Neural crest cell (in vitro differentiated cells): ENCODE measurements at regions not wholly inside any gene's neighbourhood (a gene's known extent, or its start where the extent isn't known, plus 50 kb on each side); places are given as distances from the start of the nearest gene placed in this dataset.

Experiments used
- DNase-seq: peaks from one replicate; pipeline ENCODE4 v3.0.0; 2021; ENCODE audit warnings: low read depth, mixed read lengths, low spot score
- H3K27ac Mint-ChIP-seq: one replicate; pipeline ENCODE4 v1.8.0; 2021; ENCODE audit warnings: mild to moderate bottlenecking, mixed read lengths; ENCODE audit not compliant: unreplicated experiment
- H3K27me3 Mint-ChIP-seq: 2 replicates; pipeline ENCODE4 v1.8.0; 2021; ENCODE audit warnings: low read depth, mild to moderate bottlenecking, mixed read lengths
- H3K36me3 Mint-ChIP-seq: 2 replicates; pipeline ENCODE4 v1.8.0; 2021; ENCODE audit warnings: low read depth, mild to moderate bottlenecking, mixed read lengths
- H3K4me1 Mint-ChIP-seq: 2 replicates; pipeline ENCODE4 v1.8.0; 2021; ENCODE audit warnings: mixed read lengths
- H3K4me3 Mint-ChIP-seq: one replicate; pipeline ENCODE4 v1.8.0; 2021; ENCODE audit warnings: mild to moderate bottlenecking, mixed read lengths
- H3K9me3 Mint-ChIP-seq: 2 replicates; pipeline ENCODE4 v1.8.0; 2021; ENCODE audit warnings: mixed read lengths
- TF ChIP-seq, protein P1 (sequence below): fragments of 200-600 bp; sonication (generic); conservative IDR thresholded peaks from 2 replicates; pipeline ENCODE4 v1.5.0; 2021; ENCODE audit warnings: antibody characterized with exemption, mild to moderate bottlenecking

DNA sequence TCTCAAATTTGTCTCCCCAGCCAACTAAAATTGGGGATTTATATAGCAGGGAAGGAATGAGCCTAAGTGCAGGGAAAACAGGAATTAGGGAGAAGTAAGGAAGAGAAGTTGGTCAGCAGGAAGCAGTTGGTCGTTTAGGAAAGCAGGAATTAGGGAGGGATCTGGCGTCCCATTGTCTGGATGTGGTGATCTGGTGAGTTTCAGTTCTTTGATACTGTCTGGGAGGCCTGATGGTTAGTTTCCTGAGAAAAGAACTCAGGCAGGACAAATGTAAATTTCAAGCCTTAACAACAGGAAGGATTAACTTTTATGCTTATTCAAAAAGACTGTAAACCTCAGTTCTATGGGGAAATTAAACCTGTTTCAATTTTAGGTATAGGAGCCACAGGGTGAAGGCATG is 116.2 kb upstream of the PRL start:
- Mint-ChIP-seq H3K27ac (no peak overlapping the region), H3K4me1 (peaks cover 3% of the 10 kb centered on the region), H3K27me3 (no peaks in the 10 kb centered on the region), H3K36me3 (peaks cover 3% of the 10 kb centered on the region), H3K4me3 (no peak overlapping the region), H3K9me3 (peaks cover 14% of the 10 kb centered on the region)
- DNase-seq: no peak
- TF ChIP-seq, protein P1, sequence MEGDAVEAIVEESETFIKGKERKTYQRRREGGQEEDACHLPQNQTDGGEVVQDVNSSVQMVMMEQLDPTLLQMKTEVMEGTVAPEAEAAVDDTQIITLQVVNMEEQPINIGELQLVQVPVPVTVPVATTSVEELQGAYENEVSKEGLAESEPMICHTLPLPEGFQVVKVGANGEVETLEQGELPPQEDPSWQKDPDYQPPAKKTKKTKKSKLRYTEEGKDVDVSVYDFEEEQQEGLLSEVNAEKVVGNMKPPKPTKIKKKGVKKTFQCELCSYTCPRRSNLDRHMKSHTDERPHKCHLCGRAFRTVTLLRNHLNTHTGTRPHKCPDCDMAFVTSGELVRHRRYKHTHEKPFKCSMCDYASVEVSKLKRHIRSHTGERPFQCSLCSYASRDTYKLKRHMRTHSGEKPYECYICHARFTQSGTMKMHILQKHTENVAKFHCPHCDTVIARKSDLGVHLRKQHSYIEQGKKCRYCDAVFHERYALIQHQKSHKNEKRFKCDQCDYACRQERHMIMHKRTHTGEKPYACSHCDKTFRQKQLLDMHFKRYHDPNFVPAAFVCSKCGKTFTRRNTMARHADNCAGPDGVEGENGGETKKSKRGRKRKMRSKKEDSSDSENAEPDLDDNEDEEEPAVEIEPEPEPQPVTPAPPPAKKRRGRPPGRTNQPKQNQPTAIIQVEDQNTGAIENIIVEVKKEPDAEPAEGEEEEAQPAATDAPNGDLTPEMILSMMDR: no peak

DNA sequence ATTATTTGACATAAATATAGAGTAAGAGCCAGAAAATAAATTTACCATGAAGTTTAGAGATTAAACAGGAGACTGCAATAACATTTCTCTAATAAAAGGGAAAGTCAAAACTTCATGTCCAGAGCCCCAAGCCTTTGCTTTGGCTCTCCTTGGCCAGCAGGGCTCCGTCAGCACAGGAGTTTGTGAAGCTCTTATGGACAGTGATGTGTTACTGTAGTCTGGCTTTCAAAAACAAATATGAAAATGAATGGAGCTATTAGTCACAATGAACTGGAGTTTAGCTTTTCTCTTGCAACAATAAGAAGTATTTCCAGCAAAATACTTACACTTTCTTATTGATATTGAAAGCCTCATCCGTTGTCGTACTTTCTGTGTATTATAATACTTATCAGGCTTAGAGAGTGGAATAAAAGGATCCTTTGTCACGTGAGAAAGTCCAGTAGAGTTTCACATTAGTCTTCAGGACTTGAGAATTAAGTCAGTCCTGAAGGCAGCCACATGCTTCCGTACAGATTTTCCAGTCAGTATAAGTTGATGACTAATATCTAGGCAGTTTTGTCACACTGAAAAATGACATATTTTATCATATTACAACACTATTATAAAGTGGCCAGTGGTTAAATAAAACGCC is 117.0 kb upstream of the PRL start:
- H3K9me3 Mint-ChIP-seq: peaks cover 20% of the 10 kb centered on the region
- H3K36me3 Mint-ChIP-seq: peaks cover 8% of the 10 kb centered on the region
- no peak overlapping the region for H3K4me3 Mint-ChIP-seq
- TF ChIP-seq, protein P1: peak; percentile 25
- peaks cover 3% of the 10 kb centered on the region for H3K4me1 Mint-ChIP-seq
- no peak overlapping the region for H3K27ac Mint-ChIP-seq
- no peak for DNase-seq
- H3K27me3 Mint-ChIP-seq: no peaks in the 10 kb centered on the region

DNA sequence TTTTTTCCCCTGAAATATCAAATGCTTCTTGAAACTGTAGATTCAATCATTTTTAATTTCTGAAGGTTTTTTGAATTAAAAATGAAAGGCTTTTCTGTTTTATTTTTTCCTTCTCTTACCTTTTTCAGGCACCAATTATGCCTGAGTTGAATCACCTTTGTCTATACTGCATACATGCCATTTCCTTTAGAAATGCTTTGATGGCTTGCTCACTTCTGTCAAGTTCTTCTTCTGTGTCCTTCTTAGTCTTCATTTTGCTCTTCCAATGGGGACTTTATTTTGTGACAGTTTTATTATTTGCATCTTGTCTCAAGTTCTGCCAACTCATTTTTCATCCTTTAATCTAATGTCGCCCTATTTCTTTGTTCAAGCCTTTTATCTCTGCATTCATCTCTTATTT is 121.9 kb upstream of the PRL start:
- DNase-seq: no peak
- TF ChIP-seq, protein P1: no peak
- H3K4me1 Mint-ChIP-seq: peaks cover 3% of the 10 kb centered on the region
- H3K27me3 Mint-ChIP-seq: no peaks in the 10 kb centered on the region
- no peak overlapping the region for H3K27ac Mint-ChIP-seq
- no peak overlapping the region for H3K4me3 Mint-ChIP-seq
- H3K9me3 Mint-ChIP-seq: peaks cover 29% of the 10 kb centered on the region
- peaks cover 24% of the 10 kb centered on the region for H3K36me3 Mint-ChIP-seq

DNA sequence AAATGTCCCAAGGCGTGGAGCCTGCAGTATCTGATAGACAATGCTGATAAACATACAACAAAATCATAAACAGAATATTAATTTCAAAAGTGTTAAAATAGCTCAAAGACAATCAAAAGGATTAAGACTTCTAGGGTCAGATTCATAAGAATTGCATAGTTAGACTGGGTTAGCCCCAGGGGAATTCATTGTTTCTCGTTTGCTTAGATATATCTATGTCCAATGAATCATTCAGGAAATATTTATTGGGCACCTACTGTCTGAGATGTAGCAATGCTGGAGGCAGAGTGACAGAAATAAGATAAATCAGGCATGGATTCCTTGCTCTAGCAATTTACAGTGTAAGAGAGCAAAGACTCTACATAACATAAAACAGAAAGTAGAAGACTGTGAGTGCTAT is 124.4 kb upstream of the PRL start:
- Mint-ChIP-seq H3K4me1 (no peaks in the 10 kb centered on the region), H3K27ac (no peak overlapping the region), H3K4me3 (no peak overlapping the region), H3K27me3 (no peaks in the 10 kb centered on the region), H3K9me3 (peaks cover 28% of the 10 kb centered on the region), H3K36me3 (peaks cover 24% of the 10 kb centered on the region)
- no peak for DNase-seq
- TF ChIP-seq, protein P1: no peak

DNA sequence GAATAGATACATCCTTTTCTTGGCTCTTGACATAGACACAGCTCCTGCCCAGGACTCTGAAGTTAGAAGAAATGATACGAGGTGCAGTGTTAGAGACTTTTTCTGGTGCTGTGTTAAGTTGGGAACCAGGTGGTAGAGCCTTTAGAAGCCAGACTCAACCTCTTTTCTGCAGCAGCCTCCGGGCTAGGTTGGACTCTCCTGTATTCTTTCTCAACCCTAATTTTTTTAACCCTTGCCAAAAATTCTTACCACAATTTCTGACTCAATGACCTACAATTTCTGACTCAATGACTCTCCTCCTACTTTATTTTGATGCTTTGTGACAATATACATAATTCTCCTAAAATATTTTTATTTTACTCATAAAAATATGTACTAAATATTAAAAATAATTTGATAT is 127.4 kb upstream of the PRL start:
- H3K9me3 Mint-ChIP-seq: peaks cover 16% of the 10 kb centered on the region
- H3K27me3 Mint-ChIP-seq: no peaks in the 10 kb centered on the region
- H3K4me1 Mint-ChIP-seq: no peaks in the 10 kb centered on the region
- TF ChIP-seq, protein P1: no peak
- DNase-seq: no peak
- H3K36me3 Mint-ChIP-seq: peaks cover 12% of the 10 kb centered on the region
- H3K27ac Mint-ChIP-seq: no peak overlapping the region
- H3K4me3 Mint-ChIP-seq: no peak overlapping the region

DNA sequence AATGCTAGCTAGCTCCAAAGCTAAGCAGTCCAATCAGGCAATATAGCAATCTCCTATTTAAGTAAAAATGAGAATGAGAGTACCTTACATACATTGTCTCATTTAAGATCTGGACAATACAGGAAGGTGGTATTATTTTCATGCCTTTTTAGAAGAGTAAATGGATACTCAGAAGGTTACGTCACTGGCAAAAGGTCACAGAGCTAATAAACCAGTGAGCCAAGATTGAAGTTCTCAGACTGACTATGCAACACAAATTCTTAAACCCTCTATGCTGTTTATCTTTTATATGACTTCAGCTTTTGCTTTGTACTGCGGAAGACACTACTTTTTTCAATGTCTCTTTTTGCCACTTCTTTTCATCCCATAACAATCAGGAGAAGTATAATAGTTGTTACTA is 135.2 kb upstream of the PRL start:
- no peak overlapping the region for H3K27ac Mint-ChIP-seq
- peaks cover 2% of the 10 kb centered on the region for H3K9me3 Mint-ChIP-seq
- H3K36me3 Mint-ChIP-seq: no peaks in the 10 kb centered on the region
- H3K4me3 Mint-ChIP-seq: no peak overlapping the region
- TF ChIP-seq, protein P1: no peak
- DNase-seq: no peak
- no peaks in the 10 kb centered on the region for H3K4me1 Mint-ChIP-seq
- no peaks in the 10 kb centered on the region for H3K27me3 Mint-ChIP-seq
